ENCODE measurements at regions not wholly inside any gene's neighbourhood (a gene's known extent, or its start where the extent isn't known, plus 50 kb on each side); places are given as distances from the start of the nearest gene placed in this dataset.

DNA sequence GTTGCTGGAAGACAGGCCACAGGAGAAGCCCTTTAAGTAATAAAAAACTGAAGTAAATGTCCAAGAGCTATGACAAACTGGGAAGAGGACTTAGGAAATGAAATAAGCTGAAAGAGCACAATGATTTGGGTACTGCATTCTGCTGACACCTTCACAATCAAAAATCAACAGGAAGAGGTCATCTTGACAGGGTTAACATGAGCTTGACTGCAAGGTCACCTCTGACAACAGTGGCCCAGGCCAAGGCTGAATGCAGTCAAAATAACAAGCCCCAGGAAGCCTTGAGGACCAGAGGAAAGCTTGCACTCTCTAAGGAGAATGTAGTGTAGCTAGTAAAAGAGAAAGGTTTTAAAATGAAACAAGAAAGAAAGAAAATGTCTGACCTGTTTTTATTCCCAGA lies 179.3 kb downstream of the SEC16B start:
- H3F3A ChIP-seq (ENCODE audit: insufficient read depth, low read length, poor library complexity, severe bottlenecking) = no peaks in the 10 kb centered on the region
- H3K27ac ChIP-seq (ENCODE audit: low read length) = no peak overlapping the region
- H3K36me3 ChIP-seq (ENCODE audit: insufficient read depth, low read length) = no peaks in the 10 kb centered on the region
- no peaks in the 10 kb centered on the region for H3K9me2 ChIP-seq (ENCODE audit: insufficient read depth, low read length)
- no peak overlapping the region for H2AFZ ChIP-seq (ENCODE audit: low read depth, low read length)
- no peak overlapping the region for H3K4me3 ChIP-seq (ENCODE audit: low read length)
- no peak overlapping the region for H3K9ac ChIP-seq (ENCODE audit: low read length)
- TF ChIP-seq TAF1 (IDR thresholded peaks at IDR 0.05; ENCODE audit: low read depth) (no peak), RAD21 (conservative IDR thresholded peaks at IDR 0.05) (no peak), EZH2 (IDR thresholded peaks at IDR 0.05; ENCODE audit: borderline replicate concordance, insufficient read depth, low read length, poor library complexity, severe bottlenecking) (no peak), EP300 (conservative IDR thresholded peaks at IDR 0.05; ENCODE audit: poor library complexity, severe bottlenecking) (no peak), MXI1 (conservative IDR thresholded peaks at IDR 0.05; ENCODE audit: poor library complexity, severe bottlenecking) (no peak), POLR2AphosphoS5 (IDR thresholded peaks at IDR 0.05) (no peak), REST (IDR thresholded peaks at IDR 0.05; ENCODE audit: borderline replicate concordance) (no peak), SMC3 (conservative IDR thresholded peaks at IDR 0.05; ENCODE audit: poor library complexity) (no peak), CTCF (IDR thresholded peaks at IDR 0.05; ENCODE audit: poor library complexity, severe bottlenecking) (no peak)
- H4K20me1 ChIP-seq (ENCODE audit: insufficient read depth) = no peaks in the 10 kb centered on the region
- H3K79me2 ChIP-seq (replicated peaks; ENCODE audit: insufficient read depth, low read length) = no peaks in the 10 kb centered on the region
- no peak overlapping the region for H3K4me2 ChIP-seq (ENCODE audit: low read length)
- H3K9me3 ChIP-seq (ENCODE audit: low read length) = no peaks in the 10 kb centered on the region
- H3K27me3 ChIP-seq (ENCODE audit: insufficient read depth, low read depth, low read length) = no peaks in the 10 kb centered on the region

- Histone ChIP-seq H3K79me2 (replicated peaks; ENCODE audit: insufficient read depth, low read length) (no peaks in the 10 kb centered on the region), H3F3A (ENCODE audit: insufficient read depth, low read length, poor library complexity, severe bottlenecking) (no peaks in the 10 kb centered on the region), H3K36me3 (ENCODE audit: insufficient read depth, low read length) (no peaks in the 10 kb centered on the region), H3K27ac (ENCODE audit: low read length) (no peak overlapping the region), H3K9ac (ENCODE audit: low read length) (no peak overlapping the region), H3K27me3 (ENCODE audit: insufficient read depth, low read depth, low read length) (no peaks in the 10 kb centered on the region), H4K20me1 (ENCODE audit: insufficient read depth) (no peaks in the 10 kb centered on the region), H3K9me3 (ENCODE audit: low read length) (no peaks in the 10 kb centered on the region), H3K9me2 (ENCODE audit: insufficient read depth, low read length) (no peaks in the 10 kb centered on the region), H2AFZ (ENCODE audit: low read depth, low read length) (no peak overlapping the region), H3K4me3 (ENCODE audit: low read length) (no peak overlapping the region), H3K4me2 (ENCODE audit: low read length) (no peak overlapping the region)
- no peak for TF ChIP-seq EP300 (conservative IDR thresholded peaks at IDR 0.05; ENCODE audit: poor library complexity, severe bottlenecking)
- TF ChIP-seq TAF1 (IDR thresholded peaks at IDR 0.05; ENCODE audit: low read depth) = no peak
- TF ChIP-seq MXI1 (conservative IDR thresholded peaks at IDR 0.05; ENCODE audit: poor library complexity, severe bottlenecking) = no peak
- TF ChIP-seq SMC3 (conservative IDR thresholded peaks at IDR 0.05; ENCODE audit: poor library complexity) = no peak
- no peak for TF ChIP-seq POLR2AphosphoS5 (IDR thresholded peaks at IDR 0.05)
- TF ChIP-seq REST (IDR thresholded peaks at IDR 0.05; ENCODE audit: borderline replicate concordance) = no peak
- no peak for TF ChIP-seq RAD21 (conservative IDR thresholded peaks at IDR 0.05)
- no peak for TF ChIP-seq EZH2 (IDR thresholded peaks at IDR 0.05; ENCODE audit: borderline replicate concordance, insufficient read depth, low read length, poor library complexity, severe bottlenecking)
- no peak for TF ChIP-seq CTCF (IDR thresholded peaks at IDR 0.05; ENCODE audit: poor library complexity, severe bottlenecking)
Measured at GRCh38 chr1:177789956-177790355, 179.9 kb downstream of the SEC16B start.
